ENCODE measurements at regions not wholly inside any gene's neighbourhood (a gene's known extent, or its start where the extent isn't known, plus 50 kb on each side); places are given as distances from the start of the nearest gene placed in this dataset.
"Not testable (repeated sequence)": the region's sequence is repeated elsewhere in the genome, so short reads cannot be mapped to it uniquely, and the experiment has no call there.

DNA sequence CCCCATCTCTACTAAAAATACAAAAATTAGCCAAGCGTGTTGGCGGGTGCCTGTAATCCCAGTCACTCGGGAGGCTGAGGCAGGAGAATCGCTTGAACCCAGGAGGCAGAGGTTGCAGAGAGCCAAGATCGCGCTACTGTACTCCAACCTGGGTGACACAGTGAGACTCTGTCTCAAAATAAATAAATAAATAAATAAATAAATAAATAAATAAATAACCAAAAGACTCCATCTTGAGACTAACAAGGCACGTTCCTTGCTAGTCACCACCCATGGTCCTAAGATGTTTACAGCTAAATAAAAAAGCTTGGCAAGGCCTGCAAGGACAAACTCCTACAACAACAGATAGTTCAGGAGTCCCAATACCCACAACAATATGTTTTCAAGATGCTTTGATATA is 126.1 kb upstream of the PLS3 start:
- TF ChIP-seq, protein P1, sequence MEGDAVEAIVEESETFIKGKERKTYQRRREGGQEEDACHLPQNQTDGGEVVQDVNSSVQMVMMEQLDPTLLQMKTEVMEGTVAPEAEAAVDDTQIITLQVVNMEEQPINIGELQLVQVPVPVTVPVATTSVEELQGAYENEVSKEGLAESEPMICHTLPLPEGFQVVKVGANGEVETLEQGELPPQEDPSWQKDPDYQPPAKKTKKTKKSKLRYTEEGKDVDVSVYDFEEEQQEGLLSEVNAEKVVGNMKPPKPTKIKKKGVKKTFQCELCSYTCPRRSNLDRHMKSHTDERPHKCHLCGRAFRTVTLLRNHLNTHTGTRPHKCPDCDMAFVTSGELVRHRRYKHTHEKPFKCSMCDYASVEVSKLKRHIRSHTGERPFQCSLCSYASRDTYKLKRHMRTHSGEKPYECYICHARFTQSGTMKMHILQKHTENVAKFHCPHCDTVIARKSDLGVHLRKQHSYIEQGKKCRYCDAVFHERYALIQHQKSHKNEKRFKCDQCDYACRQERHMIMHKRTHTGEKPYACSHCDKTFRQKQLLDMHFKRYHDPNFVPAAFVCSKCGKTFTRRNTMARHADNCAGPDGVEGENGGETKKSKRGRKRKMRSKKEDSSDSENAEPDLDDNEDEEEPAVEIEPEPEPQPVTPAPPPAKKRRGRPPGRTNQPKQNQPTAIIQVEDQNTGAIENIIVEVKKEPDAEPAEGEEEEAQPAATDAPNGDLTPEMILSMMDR (conservative IDR thresholded peaks at IDR 0.05; ENCODE audit: low read depth, low read length): not testable (repeated sequence)
- not testable (repeated sequence) for TF ChIP-seq EZH2 (IDR thresholded peaks at IDR 0.05; ENCODE audit: low read length, unreplicated experiment); EZH2phosphoT487 (IDR thresholded peaks at IDR 0.05; ENCODE audit: borderline replicate concordance, low read length)

Measured in PC-3 (cell line).